ENCODE measurements at regions not wholly inside any gene's neighbourhood (a gene's known extent, or its start where the extent isn't known, plus 50 kb on each side); places are given as distances from the start of the nearest gene placed in this dataset.

DNA sequence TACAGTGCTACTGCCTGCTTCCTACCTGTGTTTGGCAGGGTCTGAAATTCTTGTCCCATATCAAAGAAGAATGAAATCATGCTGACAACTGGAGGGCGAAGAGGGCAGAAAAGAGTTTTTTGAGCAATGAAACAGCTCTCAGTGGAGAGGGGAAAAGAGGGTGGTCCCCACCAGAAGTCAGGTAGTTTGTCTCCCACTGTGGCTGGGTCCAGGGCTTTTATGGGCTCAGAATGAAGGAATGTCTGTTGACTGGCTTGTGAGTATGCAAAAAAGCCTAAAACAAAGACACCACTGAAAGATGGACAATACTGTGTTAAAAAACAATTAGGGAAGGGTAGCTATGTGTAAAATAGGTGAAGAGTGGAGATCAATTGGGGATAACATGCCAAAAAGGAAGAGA is 115.0 kb downstream of the ADAM29 start:
- no peaks in the 10 kb centered on the region for H3K4me1 ChIP-seq (ENCODE audit: control insufficient read depth, extremely low read depth, insufficient read depth, low read length)
- TF ChIP-seq EZH2 (IDR thresholded peaks at IDR 0.05; ENCODE audit: low read length): no peak
- TF ChIP-seq, protein P1, sequence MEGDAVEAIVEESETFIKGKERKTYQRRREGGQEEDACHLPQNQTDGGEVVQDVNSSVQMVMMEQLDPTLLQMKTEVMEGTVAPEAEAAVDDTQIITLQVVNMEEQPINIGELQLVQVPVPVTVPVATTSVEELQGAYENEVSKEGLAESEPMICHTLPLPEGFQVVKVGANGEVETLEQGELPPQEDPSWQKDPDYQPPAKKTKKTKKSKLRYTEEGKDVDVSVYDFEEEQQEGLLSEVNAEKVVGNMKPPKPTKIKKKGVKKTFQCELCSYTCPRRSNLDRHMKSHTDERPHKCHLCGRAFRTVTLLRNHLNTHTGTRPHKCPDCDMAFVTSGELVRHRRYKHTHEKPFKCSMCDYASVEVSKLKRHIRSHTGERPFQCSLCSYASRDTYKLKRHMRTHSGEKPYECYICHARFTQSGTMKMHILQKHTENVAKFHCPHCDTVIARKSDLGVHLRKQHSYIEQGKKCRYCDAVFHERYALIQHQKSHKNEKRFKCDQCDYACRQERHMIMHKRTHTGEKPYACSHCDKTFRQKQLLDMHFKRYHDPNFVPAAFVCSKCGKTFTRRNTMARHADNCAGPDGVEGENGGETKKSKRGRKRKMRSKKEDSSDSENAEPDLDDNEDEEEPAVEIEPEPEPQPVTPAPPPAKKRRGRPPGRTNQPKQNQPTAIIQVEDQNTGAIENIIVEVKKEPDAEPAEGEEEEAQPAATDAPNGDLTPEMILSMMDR (optimal IDR thresholded peaks at IDR 0.05 in 1 of 3, IDR thresholded peaks at IDR 0.05 in 1 of 3, conservative IDR thresholded peaks at IDR 0.05 in 1 of 3; ENCODE audit: extremely low read depth in 1 of 3, insufficient read depth in 2 of 3, low read length in 3 of 3): no peak
- no peaks in the 10 kb centered on the region for H3K79me2 ChIP-seq (ENCODE audit: control insufficient read depth, insufficient read depth, low read length)
- H3K36me3 ChIP-seq (ENCODE audit: control insufficient read depth in 2 of 2, extremely low read depth in 1 of 2, insufficient read depth in 2 of 2, low read length in 2 of 2): no peaks in the 10 kb centered on the region
- peaks cover 2% of the 10 kb centered on the region for H3K9me3 ChIP-seq (ENCODE audit: control insufficient read depth, low read depth, low read length)
- no peak overlapping the region for H3K4me2 ChIP-seq (ENCODE audit: control insufficient read depth, extremely low read depth, insufficient read depth, low read depth, low read length)
- DNase-seq (ENCODE audit: low read depth, low spot score): no peak
- no peaks in the 10 kb centered on the region for H4K20me1 ChIP-seq (ENCODE audit: control insufficient read depth, extremely low read depth, insufficient read depth, low read length)
- no peak overlapping the region for H3K27ac ChIP-seq (ENCODE audit: control insufficient read depth, insufficient read depth, low read length)
- H2AFZ ChIP-seq (ENCODE audit: control insufficient read depth, low read length): no peak overlapping the region
- no peak overlapping the region for H3K4me3 ChIP-seq (ENCODE audit: control insufficient read depth in 2 of 3, extremely low read depth in 1 of 3, insufficient read depth in 2 of 3, low read depth in 1 of 3, low read length in 3 of 3)
- dilution Hi-C loops (cut with MboI; ENCODE audit: extremely low pct_ligation_motif_present, low sequenced_read_pairs): no loop called here
- no peaks in the 10 kb centered on the region for H3K27me3 ChIP-seq (ENCODE audit: control insufficient read depth, extremely low read depth, insufficient read depth, low read length)
- FAIRE-seq: no peak
- H3K9me1 ChIP-seq (ENCODE audit: control insufficient read depth, extremely low read depth, insufficient read depth, low read length): no peaks in the 10 kb centered on the region
- H3K9ac ChIP-seq (ENCODE audit: control insufficient read depth, extremely low read depth, insufficient read depth, low read length): no peak overlapping the region

DNA sequence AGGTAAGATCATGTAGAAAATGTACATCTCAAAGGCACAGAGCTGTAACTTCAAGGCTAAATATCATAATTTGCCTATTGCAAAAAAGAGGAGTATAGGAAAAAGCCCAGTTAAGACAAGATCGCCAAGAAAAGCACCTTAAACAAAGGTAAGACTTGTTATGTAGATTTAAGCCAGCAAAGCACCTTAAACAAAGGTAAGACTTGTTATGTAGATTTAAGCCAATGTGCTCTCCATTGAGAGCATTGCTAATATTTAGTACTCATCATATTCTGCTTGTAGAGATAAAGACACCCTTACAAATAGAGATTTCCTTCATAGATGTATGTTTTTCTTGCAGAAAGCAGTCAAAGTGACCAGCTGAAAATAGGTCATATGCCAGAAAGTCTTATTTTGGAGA is 115.8 kb downstream of the ADAM29 start:
- no peak overlapping the region for H3K27ac ChIP-seq (ENCODE audit: control insufficient read depth, insufficient read depth, low read length)
- no peak overlapping the region for H3K9ac ChIP-seq (ENCODE audit: control insufficient read depth, extremely low read depth, insufficient read depth, low read length)
- TF ChIP-seq, protein P1 (optimal IDR thresholded peaks at IDR 0.05 in 1 of 3, IDR thresholded peaks at IDR 0.05 in 1 of 3, conservative IDR thresholded peaks at IDR 0.05 in 1 of 3; ENCODE audit: extremely low read depth in 1 of 3, insufficient read depth in 2 of 3, low read length in 3 of 3): no peak
- TF ChIP-seq EZH2 (IDR thresholded peaks at IDR 0.05; ENCODE audit: low read length): no peak
- H3K4me1 ChIP-seq (ENCODE audit: control insufficient read depth, extremely low read depth, insufficient read depth, low read length): no peaks in the 10 kb centered on the region
- no peak overlapping the region for H2AFZ ChIP-seq (ENCODE audit: control insufficient read depth, low read length)
- H3K79me2 ChIP-seq (ENCODE audit: control insufficient read depth, insufficient read depth, low read length): no peaks in the 10 kb centered on the region
- no peak for DNase-seq (ENCODE audit: low read depth, low spot score)
- no peaks in the 10 kb centered on the region for H3K27me3 ChIP-seq (ENCODE audit: control insufficient read depth, extremely low read depth, insufficient read depth, low read length)
- no peak for FAIRE-seq
- no peaks in the 10 kb centered on the region for H4K20me1 ChIP-seq (ENCODE audit: control insufficient read depth, extremely low read depth, insufficient read depth, low read length)
- peaks cover 2% of the 10 kb centered on the region for H3K9me3 ChIP-seq (ENCODE audit: control insufficient read depth, low read depth, low read length)
- dilution Hi-C loops (cut with MboI; ENCODE audit: extremely low pct_ligation_motif_present, low sequenced_read_pairs): no loop called here
- H3K4me2 ChIP-seq (ENCODE audit: control insufficient read depth, extremely low read depth, insufficient read depth, low read depth, low read length): no peak overlapping the region
- no peaks in the 10 kb centered on the region for H3K36me3 ChIP-seq (ENCODE audit: control insufficient read depth in 2 of 2, extremely low read depth in 1 of 2, insufficient read depth in 2 of 2, low read length in 2 of 2)
- H3K9me1 ChIP-seq (ENCODE audit: control insufficient read depth, extremely low read depth, insufficient read depth, low read length): no peaks in the 10 kb centered on the region
- H3K4me3 ChIP-seq (ENCODE audit: control insufficient read depth in 2 of 3, extremely low read depth in 1 of 3, insufficient read depth in 2 of 3, low read depth in 1 of 3, low read length in 3 of 3): no peak overlapping the region

Data from keratinocyte (primary cell).